Activated B cell treated with CpG ODN at 0.5 μM for 24 hours (primary cell): ENCODE measurements at regions not wholly inside any gene's neighbourhood (a gene's known extent, or its start where the extent isn't known, plus 50 kb on each side); places are given as distances from the start of the nearest gene placed in this dataset.

Source experiments
- ATAC-seq: fragments of 200-7000 bp; cut with Tn5 transposase; one replicate; pipeline ENCODE4 v1.10.0; 2021; ENCODE audit warnings: low read depth, mild to moderate bottlenecking, moderate library complexity
- CTCF ChIA-PET: fragments of 350-600 bp; sonication (Branson Sonifier 250); formaldehyde crosslinking; loops from one replicate; lab custom pipeline; 2021; ENCODE audit warnings: antibody characterized with exemption; lab: Charles Lee
- POLR2A ChIA-PET: fragments of 350-600 bp; sonication (Branson Sonifier 250); formaldehyde crosslinking; loops from one replicate; lab custom pipeline; 2021; ENCODE audit warnings: antibody characterized with exemption; lab: Charles Lee
- DNase-seq: peaks from one replicate; pipeline ENCODE4 v3.0.0; 2022
- H3K27ac Mint-ChIP-seq: one replicate; pipeline ENCODE4 v1.8.0; 2020; ENCODE audit warnings: mixed read lengths
- H3K27me3 Mint-ChIP-seq: one replicate; pipeline ENCODE4 v1.8.0; 2021; ENCODE audit warnings: mixed read lengths
- H3K36me3 Mint-ChIP-seq: one replicate; pipeline ENCODE4 v1.8.0; 2021; ENCODE audit warnings: low read depth, mixed read lengths
- H3K4me1 Mint-ChIP-seq: one replicate; pipeline ENCODE4 v1.8.0; 2021; ENCODE audit warnings: mixed read lengths
- H3K4me3 Mint-ChIP-seq: one replicate; pipeline ENCODE4 v1.8.0; 2020; ENCODE audit warnings: mild to moderate bottlenecking, mixed read lengths
- H3K9me3 Mint-ChIP-seq: one replicate; pipeline ENCODE4 v1.8.0; 2020; ENCODE audit warnings: mixed read lengths
- intact Hi-C: fragments of 100-400 bp; cut with micrococcal nuclease; formaldehyde crosslinking; loops from one replicate; pipeline ENCODE4 v1.15.1; 2024
- TF ChIP-seq, protein P1 (sequence below): fragments of 200-600 bp; IDR thresholded peaks from one replicate; pipeline ENCODE4 v1.8.0; 2022; ENCODE audit warnings: antibody characterized with exemption, mild to moderate bottlenecking

- TF ChIP-seq, protein P1, sequence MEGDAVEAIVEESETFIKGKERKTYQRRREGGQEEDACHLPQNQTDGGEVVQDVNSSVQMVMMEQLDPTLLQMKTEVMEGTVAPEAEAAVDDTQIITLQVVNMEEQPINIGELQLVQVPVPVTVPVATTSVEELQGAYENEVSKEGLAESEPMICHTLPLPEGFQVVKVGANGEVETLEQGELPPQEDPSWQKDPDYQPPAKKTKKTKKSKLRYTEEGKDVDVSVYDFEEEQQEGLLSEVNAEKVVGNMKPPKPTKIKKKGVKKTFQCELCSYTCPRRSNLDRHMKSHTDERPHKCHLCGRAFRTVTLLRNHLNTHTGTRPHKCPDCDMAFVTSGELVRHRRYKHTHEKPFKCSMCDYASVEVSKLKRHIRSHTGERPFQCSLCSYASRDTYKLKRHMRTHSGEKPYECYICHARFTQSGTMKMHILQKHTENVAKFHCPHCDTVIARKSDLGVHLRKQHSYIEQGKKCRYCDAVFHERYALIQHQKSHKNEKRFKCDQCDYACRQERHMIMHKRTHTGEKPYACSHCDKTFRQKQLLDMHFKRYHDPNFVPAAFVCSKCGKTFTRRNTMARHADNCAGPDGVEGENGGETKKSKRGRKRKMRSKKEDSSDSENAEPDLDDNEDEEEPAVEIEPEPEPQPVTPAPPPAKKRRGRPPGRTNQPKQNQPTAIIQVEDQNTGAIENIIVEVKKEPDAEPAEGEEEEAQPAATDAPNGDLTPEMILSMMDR, result no peak
- Mint-ChIP-seq H3K4me3 (no peak overlapping the region), H3K27me3 (peaks cover 4% of the 10 kb centered on the region), H3K27ac (no peak overlapping the region), H3K36me3 (no peaks in the 10 kb centered on the region), H3K4me1 (peaks cover 2% of the 10 kb centered on the region), H3K9me3 (no peaks in the 10 kb centered on the region)
- ChIA-PET CTCF (no interaction called here), POLR2A (no interaction called here)
- DNase-seq (no peak), ATAC-seq (no peak)
- intact Hi-C loops, result no loop called here
Observed at GRCh38 chr21:41597227-41597626, 89.3 kb upstream of the TMPRSS2 start.

DNA sequence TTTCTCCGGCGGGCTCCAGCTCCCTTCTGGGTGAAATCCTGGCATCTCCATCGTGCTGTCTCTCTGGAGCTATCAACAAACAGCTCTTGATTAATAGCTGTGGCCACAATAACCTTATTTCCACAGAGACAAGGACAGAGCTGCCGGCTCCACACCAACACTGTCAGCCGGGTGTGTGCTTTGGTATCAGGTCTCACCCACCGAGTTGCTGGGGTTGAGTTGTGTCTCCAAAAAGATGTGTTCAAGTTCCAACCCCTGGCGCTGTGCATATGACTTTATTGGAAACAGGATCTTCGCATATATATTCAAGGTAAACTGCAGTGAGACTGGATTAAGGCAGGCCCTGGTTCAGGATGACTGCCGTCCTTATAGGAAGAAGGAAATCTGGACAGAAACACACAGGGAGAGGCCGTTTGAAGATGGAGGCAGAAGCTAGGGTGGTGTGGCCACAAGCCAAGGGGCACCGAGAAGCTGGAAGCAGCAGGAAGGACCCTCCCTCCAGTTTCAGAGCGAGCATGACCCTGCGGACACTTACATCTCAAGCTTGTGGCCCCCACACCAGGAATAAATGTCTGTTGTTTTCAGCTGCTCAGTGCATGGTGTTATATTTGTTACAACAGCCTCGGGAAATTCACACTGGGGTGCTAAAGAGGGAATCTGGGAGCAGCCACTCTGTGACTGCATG lies 88.4 kb upstream of the TMPRSS2 start:
- Mint-ChIP-seq H3K27me3 (peaks cover 4% of the 10 kb centered on the region), H3K4me1 (no peaks in the 10 kb centered on the region), H3K4me3 (no peak overlapping the region), H3K9me3 (no peaks in the 10 kb centered on the region), H3K27ac (no peak overlapping the region), H3K36me3 (no peaks in the 10 kb centered on the region)
- no peak for ATAC-seq
- intact Hi-C loops, result no loop called here
- TF ChIP-seq, protein P1, result no peak
- POLR2A ChIA-PET, result no interaction called here
- CTCF ChIA-PET, result no interaction called here
- no peak for DNase-seq

GRCh38 chr21:41594268-41594667 lies 86.3 kb upstream of the TMPRSS2 start:
- no peaks in the 10 kb centered on the region for H3K9me3 Mint-ChIP-seq
- no peak for DNase-seq
- no peaks in the 10 kb centered on the region for H3K4me1 Mint-ChIP-seq
- ChIA-PET POLR2A (no interaction called here), CTCF (no interaction called here)
- TF ChIP-seq, protein P1, result no peak
- H3K27me3 Mint-ChIP-seq, result peaks cover 4% of the 10 kb centered on the region
- no peak overlapping the region for H3K27ac Mint-ChIP-seq
- no peak for ATAC-seq
- H3K4me3 Mint-ChIP-seq, result no peak overlapping the region
- no peaks in the 10 kb centered on the region for H3K36me3 Mint-ChIP-seq
- intact Hi-C loops, result no loop called here

- Mint-ChIP-seq H3K27ac (no peak overlapping the region), H3K9me3 (peaks cover 5% of the 10 kb centered on the region), H3K4me3 (no peak overlapping the region), H3K27me3 (peaks cover 7% of the 10 kb centered on the region), H3K4me1 (no peaks in the 10 kb centered on the region), H3K36me3 (no peaks in the 10 kb centered on the region)
- TF ChIP-seq, protein P1, result no peak
- no peak for DNase-seq
- ChIA-PET POLR2A (no interaction called here), CTCF (no interaction called here)
- no peak for ATAC-seq
- intact Hi-C loops, result no loop called here
Observed at GRCh38 chr21:41593760-41594138, 85.8 kb upstream of the TMPRSS2 start.

DNA sequence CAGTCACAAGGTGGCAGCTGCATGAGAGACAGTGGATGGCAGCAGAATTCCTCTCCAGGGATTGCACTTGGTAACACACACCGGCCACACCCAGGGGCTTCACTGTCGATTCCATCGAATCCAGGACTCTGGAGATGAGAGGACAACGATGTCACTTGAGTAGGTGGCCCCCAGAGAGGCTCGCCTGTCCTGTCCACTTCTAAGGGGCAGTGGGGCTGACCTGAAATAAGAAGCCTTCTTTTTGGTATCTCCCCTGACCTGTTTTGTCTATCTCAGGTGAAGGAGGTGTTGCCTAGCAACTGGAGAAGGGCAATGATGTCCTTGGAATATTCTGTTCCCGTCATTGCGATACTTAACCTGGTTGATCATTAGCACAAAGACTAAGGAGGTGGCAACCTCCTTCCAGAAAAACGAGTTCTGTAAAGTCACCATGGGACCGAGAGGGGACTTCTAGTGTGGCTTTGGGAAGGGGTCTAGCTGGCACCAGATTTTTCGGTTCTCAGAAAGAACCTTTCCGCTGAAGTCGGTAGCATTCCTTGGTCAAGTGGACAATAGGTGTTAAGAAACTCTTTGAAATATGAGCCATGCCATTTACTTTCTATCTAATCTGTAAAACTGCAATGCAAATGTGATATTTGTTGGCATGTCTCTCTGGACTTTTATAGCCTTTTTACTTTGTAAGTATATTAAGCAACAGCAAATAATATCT lies 85.2 kb upstream of the TMPRSS2 start:
- no peaks in the 10 kb centered on the region for H3K4me1 Mint-ChIP-seq
- peaks cover 9% of the 10 kb centered on the region for H3K27me3 Mint-ChIP-seq
- ChIA-PET POLR2A (no interaction called here), CTCF (no interaction called here)
- H3K4me3 Mint-ChIP-seq, result no peak overlapping the region
- H3K9me3 Mint-ChIP-seq, result peaks cover 8% of the 10 kb centered on the region
- intact Hi-C loops, result no loop called here
- no peak for ATAC-seq
- no peak for DNase-seq
- no peak overlapping the region for H3K27ac Mint-ChIP-seq
- H3K36me3 Mint-ChIP-seq, result no peaks in the 10 kb centered on the region
- TF ChIP-seq, protein P1, result no peak
